ENCODE measurements at regions not wholly inside any gene's neighbourhood (a gene's known extent, or its start where the extent isn't known, plus 50 kb on each side); places are given as distances from the start of the nearest gene placed in this dataset.

DNA sequence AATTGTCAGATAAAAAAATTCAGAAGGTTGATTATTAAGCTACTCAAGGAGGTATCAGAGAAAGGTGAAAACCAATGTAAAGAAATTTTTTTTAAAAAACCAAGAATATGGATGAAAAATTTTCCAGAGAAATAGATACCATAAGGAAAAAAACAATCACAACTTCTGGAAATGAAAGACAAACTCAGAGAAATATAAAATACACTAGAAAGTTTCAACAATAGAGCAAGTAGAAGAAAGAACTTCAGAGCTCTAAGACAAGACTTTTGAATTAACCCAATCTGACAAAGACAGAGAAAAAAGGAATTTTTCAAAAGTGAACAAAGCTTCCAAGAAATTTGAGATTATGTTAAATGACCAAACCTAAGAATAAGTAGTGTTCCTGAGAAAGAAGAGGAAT lies 62.9 kb upstream of the TEAD1 start:
- TF ChIP-seq, protein P1, sequence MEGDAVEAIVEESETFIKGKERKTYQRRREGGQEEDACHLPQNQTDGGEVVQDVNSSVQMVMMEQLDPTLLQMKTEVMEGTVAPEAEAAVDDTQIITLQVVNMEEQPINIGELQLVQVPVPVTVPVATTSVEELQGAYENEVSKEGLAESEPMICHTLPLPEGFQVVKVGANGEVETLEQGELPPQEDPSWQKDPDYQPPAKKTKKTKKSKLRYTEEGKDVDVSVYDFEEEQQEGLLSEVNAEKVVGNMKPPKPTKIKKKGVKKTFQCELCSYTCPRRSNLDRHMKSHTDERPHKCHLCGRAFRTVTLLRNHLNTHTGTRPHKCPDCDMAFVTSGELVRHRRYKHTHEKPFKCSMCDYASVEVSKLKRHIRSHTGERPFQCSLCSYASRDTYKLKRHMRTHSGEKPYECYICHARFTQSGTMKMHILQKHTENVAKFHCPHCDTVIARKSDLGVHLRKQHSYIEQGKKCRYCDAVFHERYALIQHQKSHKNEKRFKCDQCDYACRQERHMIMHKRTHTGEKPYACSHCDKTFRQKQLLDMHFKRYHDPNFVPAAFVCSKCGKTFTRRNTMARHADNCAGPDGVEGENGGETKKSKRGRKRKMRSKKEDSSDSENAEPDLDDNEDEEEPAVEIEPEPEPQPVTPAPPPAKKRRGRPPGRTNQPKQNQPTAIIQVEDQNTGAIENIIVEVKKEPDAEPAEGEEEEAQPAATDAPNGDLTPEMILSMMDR (IDR thresholded peaks at IDR 0.05) = no peak
- TF ChIP-seq EP300 (IDR thresholded peaks at IDR 0.05) = no peak
- TF ChIP-seq POLR2A (IDR thresholded peaks at IDR 0.05) = no peak

Data from ovary (tissue), 3 donors.